ENCODE measurements at regions not wholly inside any gene's neighbourhood (a gene's known extent, or its start where the extent isn't known, plus 50 kb on each side); places are given as distances from the start of the nearest gene placed in this dataset.
A peak's percentile ranks its signal among the peaks of the same experiment; 100 is the strongest.
"Not testable (repeated sequence)": the region's sequence is repeated elsewhere in the genome, so short reads cannot be mapped to it uniquely, and the experiment has no call there.

DNA sequence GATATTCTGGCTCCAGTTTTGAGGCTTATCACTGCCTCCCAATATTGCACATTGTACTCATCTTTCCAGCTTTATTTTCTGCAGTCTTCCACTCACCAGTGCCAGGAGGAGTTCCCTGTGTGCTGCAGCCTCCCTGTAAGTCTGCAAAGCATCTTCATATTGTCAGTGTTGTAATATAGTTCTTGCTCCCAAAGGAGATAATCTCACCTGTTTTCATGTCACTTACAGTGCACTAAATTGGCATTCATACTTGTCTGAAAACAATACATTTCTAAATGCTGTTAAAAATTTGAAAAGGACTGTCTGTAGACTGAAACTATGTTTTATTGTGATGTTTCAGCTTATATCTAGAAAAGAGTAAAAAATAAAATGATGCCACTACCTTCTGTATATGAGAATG is 146.8 kb upstream of the TMTC1 start:
- no peak for DNase-seq

- DNase-seq, result no peak
Measured at GRCh38 chr12:29929295-29929694, 145.6 kb upstream of the TMTC1 start.

- no peak for DNase-seq
Measured at GRCh38 chr12:29921307-29921706, 137.6 kb upstream of the TMTC1 start.

DNA sequence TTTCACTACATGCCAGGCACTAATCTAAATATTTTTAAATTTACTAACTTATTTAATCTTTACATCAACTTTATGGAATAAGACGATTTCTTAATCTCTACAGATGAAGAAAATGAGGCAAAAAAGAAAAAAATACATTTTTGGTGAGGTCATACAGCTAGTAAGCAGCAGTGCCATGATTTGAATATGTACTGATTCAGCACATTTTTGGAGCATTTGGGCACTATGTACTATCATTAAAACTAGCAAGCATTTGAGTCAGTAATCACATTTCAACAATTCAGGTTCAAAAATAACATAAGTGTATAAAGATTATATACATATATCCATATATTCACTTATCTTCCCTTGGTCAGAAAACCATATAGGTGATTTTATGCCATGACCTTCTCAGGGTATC is 124.4 kb upstream of the TMTC1 start:
- no peak for DNase-seq

DNA sequence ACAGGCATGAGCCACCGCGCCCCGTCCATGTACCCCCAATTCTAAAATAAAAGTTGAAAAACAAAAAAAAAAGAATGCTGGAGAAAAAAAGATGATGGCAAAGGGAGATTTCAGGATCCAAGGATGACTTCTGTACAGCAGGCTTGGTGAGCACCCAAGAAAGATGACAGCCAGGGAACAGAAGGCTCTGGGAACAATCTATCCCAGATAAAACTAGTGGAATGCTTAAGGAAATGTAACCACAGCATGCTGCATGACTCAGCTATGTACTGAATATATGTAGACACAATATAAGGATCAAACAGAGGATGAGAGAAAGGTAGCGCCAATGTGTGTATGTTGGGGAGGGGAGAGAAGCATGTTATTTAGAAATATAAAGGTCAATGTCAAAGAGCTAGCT is 123.7 kb upstream of the TMTC1 start:
- DNase-seq, result no peak

DNA sequence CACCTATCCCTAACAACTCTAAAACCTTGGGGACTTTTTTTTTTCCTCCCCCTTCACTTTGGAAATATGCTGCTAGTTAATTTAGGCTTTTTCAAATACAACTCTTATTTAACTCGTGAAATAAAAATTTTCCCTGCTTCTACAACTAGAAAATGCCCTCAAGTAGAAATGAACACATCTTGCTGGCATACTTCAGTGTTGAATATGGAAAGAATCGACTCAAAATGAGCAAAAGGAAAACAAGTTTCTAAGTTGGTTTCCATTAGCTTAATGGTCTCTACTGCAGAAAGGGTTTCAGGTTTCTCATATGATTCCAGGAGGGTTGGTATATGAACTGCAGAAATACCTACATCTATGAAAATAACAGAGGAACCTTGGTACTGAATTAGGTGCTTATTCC is 118.3 kb upstream of the TMTC1 start:
- no peak for DNase-seq

- no peak for DNase-seq
Measured at GRCh38 chr12:29901585-29901984, 117.8 kb upstream of the TMTC1 start.

GRCh38 chr12:29899212-29899931 is 115.6 kb upstream of the TMTC1 start:
- DNase-seq, result no peak

- DNase-seq, result no peak
Measured at GRCh38 chr12:29895966-29896365, 112.2 kb upstream of the TMTC1 start.

DNA sequence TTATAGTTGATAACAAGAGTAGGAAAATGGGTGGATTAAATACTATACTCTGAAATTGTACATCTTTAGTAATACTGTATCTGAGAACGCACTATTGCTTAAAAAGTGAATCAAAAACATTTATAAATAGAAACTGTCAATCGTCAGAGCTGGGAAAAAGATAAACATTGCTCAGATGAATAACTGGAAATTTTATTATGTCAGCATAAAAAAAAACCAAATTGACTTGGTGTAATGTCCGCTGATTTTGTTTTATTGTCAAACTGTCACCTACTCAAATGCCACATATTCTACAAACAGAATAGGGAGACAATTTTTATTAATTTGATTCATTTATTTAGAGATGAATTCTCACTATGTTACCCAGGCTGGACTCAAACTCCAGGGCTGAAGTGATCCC is 109.3 kb upstream of the TMTC1 start:
- DNase-seq, result no peak

GRCh38 chr12:29891792-29892191 is 108.0 kb upstream of the TMTC1 start:
- DNase-seq, result no peak

DNA sequence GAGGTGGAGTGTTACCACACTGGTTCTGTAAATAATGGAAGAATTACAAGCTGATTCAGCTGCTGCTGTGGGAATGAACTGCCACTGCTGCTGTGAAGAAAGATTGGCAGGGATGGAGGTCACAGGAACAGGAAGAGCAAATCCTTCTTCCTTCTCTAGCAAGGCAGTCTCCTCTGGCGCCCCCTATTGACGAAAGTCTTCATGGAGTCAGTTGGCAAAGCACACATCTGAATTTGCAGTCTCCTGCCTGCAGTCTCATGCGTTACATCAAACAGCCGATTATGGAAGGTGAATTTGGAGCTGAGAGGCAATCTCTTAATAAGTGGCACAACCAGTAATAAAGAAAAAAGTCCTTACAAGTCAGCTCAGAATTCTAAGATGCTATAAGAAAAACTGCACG is 106.0 kb upstream of the TMTC1 start:
- peak; percentile 24 for DNase-seq

- no peak for DNase-seq
Measured at GRCh38 chr12:29888777-29889176, 105.0 kb upstream of the TMTC1 start.

DNA sequence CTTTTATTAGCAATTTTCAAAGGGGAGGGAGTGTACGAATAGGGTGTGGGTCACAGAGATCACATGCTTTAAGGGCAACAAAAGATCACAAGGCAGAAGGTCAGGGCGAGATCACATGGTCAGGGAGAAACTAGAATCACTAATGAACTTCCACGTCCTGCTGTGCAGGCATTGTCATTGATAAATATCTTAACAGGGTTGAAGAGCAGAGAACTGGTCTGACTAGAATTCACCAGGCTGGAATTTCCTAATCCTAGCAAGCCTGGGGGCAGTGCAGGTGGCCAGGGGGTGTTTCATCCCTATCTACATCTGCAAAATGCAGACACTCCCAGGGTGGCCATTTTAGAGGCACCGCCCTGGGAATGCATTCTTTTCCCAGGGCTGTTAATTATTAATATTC is 101.2 kb upstream of the TMTC1 start:
- DNase-seq, result not testable (repeated sequence)

- no peak for DNase-seq
Measured at GRCh38 chr12:29883941-29884554, 100.3 kb upstream of the TMTC1 start.

DNA sequence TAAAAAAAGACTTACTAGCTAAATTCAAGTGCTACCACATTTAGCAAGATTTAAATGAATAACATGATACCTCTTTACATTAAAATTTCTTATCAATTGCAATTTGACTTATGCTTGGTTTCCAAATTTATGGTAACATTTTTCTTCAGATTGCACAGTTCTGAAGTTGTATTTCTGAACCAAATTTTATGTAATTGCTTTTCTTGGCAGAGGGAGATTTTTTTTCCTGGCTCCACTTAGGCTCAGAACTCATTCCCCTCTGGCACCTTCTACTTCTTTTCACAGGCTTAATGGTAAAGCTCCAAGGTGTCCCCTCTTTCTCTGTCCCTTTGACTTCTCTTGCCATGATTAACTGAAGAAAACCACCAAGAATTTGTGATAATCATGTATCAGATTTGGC is 99.8 kb upstream of the TMTC1 start:
- DNase-seq, result no peak

- DNase-seq, result peak; percentile 48
Measured at GRCh38 chr12:29882846-29883245, 99.1 kb upstream of the TMTC1 start.

DNA sequence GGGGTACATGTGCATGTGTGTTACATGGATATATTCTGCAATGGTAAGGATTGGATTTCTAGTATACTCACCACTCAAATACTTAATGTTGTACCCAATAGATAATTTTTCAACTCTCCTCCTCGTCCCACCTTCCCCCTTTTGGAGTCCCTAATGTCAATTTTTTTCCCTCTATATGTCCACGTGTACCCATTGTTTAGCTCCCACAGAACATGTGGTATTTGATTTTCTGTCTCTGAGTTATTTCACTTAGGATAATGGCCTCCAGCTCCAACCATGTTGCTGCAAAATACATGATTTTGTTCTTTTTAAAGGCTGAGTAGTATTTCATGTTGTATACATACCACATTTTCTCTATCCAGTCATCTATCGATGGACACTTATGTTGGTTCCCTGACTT is 97.2 kb upstream of the TMTC1 start:
- DNase-seq, result no peak

DNA sequence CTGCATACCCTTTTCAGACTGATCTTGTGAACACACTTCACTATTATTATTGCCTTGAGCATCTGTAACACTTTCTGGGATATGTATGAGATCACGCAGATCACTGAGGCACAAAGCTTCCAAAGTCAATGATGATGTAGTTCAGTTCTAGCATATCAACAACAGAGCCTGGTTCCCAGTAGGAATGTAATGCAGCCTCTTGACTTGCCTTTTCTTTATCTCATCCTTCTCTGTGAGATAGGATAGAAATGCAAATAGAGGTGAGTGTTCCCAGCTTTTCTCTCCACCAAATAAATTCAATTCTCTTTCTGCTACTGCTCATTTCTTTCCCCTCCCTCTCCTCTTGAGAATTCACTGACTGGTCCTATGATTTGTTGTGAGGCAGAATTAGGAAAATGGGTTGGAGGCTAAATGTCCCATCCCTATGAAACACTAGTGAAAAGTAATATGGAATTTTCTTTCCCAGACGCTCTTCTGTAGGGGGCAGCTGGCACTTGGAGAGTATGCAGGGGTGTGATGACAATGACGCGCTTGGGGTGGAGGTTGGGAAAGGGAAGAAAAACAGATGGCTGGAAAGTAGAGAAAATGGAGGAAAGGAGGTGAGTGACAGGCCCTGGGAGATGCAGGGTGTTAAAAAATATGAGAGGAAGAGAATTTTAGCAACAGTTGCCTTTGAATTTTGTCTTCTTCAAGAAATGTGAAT is 96.0 kb upstream of the TMTC1 start:
- no peak for DNase-seq

DNA sequence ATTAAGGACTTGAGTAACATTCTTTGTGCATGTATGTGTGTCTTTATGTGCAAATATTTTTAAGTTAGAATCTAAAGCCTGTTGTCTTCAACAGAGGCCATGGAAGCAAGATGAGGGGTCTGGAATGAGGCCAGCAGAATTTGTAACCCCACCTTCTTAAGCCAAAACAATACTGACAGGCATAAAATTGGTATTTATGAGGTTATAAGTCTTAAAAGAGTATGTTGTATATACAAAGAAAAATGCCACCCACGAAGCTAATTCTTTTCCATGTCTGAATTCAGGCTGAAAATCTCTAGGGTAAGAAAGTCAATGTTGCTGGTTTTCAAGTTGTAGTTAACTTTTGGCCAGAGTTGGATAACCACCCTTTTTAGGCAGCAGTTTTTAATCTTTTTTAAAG is 86.2 kb upstream of the TMTC1 start:
- peak; percentile 19 for DNase-seq

DNA sequence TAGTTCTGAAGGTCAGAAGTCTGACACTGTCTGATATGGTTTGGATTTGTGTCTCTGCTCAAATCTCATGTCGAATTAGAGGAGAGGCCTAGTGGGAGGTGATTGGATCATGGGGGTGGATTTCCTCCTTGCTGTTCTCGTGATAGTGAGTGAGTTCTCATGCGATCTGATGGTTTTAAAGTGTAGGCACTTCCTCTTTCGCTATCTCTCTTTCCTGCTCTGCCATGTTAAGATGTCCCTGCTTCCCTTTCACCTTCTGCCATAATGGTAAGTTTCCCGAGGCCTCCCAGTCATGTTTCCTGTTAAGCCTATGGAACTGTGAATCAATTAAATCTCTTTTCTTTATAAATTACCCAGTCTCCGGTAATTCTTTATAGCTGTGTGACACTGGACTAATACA is 84.1 kb upstream of the TMTC1 start:
- no peak for DNase-seq

- no peak for DNase-seq
Measured at GRCh38 chr12:29863665-29864064, 79.9 kb upstream of the TMTC1 start.

GRCh38 chr12:29858270-29858786 is 74.6 kb upstream of the TMTC1 start:
- DNase-seq, result peak; percentile 64

DNA sequence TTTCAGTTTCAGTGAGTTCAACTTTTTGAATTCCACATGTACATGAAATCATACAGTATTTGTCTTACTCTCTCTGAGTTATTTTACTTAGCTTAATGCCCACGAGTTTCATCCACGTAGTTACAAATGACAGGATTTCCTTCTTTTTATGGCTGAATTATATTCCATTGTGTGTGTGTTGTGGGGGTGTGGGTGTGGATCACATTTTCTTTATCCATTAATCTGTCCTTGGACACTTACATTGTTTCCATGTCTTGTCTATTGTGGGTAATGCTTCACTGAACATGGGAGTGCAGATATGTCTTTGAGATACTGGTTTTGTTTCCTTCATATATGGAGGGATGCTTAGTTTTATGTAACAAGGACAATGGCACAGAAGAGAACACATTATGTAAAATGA is 63.5 kb upstream of the TMTC1 start:
- DNase-seq, result no peak
